ENCODE measurements at regions not wholly inside any gene's neighbourhood (a gene's known extent, or its start where the extent isn't known, plus 50 kb on each side); places are given as distances from the start of the nearest gene placed in this dataset.

- Mint-ChIP-seq H3K27me3 (ENCODE audit: low read depth) (peaks cover 13% of the 10 kb centered on the region), H3K4me3 (no peak overlapping the region), H3K36me3 (peaks cover 67% of the 10 kb centered on the region), H3K4me1 (no peaks in the 10 kb centered on the region), H3K27ac (no peak overlapping the region), H3K9me3 (peaks cover 76% of the 10 kb centered on the region)
- DNase-seq (ENCODE audit: low spot score) = no peak
- TF ChIP-seq NFE2L1 (CRISPR knock-in tag; IDR thresholded peaks at IDR 0.05) (no peak), CDX4 (CRISPR knock-in tag; IDR thresholded peaks at IDR 0.05; ENCODE audit: borderline replicate concordance) (no peak), SMAD4 (CRISPR knock-in tag; IDR thresholded peaks at IDR 0.05) (no peak), MXD4 (CRISPR knock-in tag; IDR thresholded peaks at IDR 0.05; ENCODE audit: borderline replicate concordance) (no peak), ZNF671 (CRISPR knock-in tag; IDR thresholded peaks at IDR 0.05) (no peak), ZNF423 (CRISPR knock-in tag; IDR thresholded peaks at IDR 0.05) (no peak), PRRX2 (CRISPR knock-in tag; IDR thresholded peaks at IDR 0.05) (no peak), ARID4B (CRISPR knock-in tag; IDR thresholded peaks at IDR 0.05; ENCODE audit: borderline replicate concordance) (no peak), ZNF512 (CRISPR knock-in tag; IDR thresholded peaks at IDR 0.05; ENCODE audit: borderline replicate concordance) (no peak), GABPB1 (CRISPR knock-in tag; IDR thresholded peaks at IDR 0.05) (no peak)
- TF ChIP-seq, protein P1, sequence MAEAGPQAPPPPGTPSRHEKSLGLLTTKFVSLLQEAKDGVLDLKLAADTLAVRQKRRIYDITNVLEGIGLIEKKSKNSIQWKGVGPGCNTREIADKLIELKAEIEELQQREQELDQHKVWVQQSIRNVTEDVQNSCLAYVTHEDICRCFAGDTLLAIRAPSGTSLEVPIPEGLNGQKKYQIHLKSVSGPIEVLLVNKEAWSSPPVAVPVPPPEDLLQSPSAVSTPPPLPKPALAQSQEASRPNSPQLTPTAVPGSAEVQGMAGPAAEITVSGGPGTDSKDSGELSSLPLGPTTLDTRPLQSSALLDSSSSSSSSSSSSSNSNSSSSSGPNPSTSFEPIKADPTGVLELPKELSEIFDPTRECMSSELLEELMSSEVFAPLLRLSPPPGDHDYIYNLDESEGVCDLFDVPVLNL (CRISPR knock-in tag; IDR thresholded peaks at IDR 0.05; ENCODE audit: borderline replicate concordance, low read depth) = no peak
- no peak for ATAC-seq
- POLR2A ChIA-PET = no interaction called here
- CTCF ChIA-PET = no interaction called here
These were observed 2334.2 kb downstream of the TP53TG3F start for GRCh38 chr16:35793601-35794000.

GRCh38 chr16:35794896-35795295 lies 2335.5 kb downstream of the TP53TG3F start:
- H3K36me3 Mint-ChIP-seq = peaks cover 68% of the 10 kb centered on the region
- no peak for ATAC-seq
- H3K27ac Mint-ChIP-seq = no peak overlapping the region
- H3K27me3 Mint-ChIP-seq (ENCODE audit: low read depth) = peaks cover 13% of the 10 kb centered on the region
- no peak for DNase-seq (ENCODE audit: low spot score)
- CTCF ChIA-PET = no interaction called here
- H3K9me3 Mint-ChIP-seq = peaks cover 77% of the 10 kb centered on the region
- H3K4me3 Mint-ChIP-seq = no peak overlapping the region
- POLR2A ChIA-PET = no interaction called here
- H3K4me1 Mint-ChIP-seq = no peaks in the 10 kb centered on the region
- no peak for TF ChIP-seq NR2C2 (CRISPR knock-in tag; IDR thresholded peaks at IDR 0.05)
- TF ChIP-seq TEAD1 (CRISPR knock-in tag; IDR thresholded peaks at IDR 0.05) = no peak
- TF ChIP-seq GRHL2 (CRISPR knock-in tag; IDR thresholded peaks at IDR 0.05; ENCODE audit: insufficient replicate concordance, severe bottlenecking) = no peak
- TF ChIP-seq, protein P2, sequence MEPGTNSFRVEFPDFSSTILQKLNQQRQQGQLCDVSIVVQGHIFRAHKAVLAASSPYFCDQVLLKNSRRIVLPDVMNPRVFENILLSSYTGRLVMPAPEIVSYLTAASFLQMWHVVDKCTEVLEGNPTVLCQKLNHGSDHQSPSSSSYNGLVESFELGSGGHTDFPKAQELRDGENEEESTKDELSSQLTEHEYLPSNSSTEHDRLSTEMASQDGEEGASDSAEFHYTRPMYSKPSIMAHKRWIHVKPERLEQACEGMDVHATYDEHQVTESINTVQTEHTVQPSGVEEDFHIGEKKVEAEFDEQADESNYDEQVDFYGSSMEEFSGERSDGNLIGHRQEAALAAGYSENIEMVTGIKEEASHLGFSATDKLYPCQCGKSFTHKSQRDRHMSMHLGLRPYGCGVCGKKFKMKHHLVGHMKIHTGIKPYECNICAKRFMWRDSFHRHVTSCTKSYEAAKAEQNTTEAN (CRISPR knock-in tag; IDR thresholded peaks at IDR 0.05) = no peak
- TF ChIP-seq ATF1 (CRISPR knock-in tag; IDR thresholded peaks at IDR 0.05) = no peak
- TF ChIP-seq FOXJ3 (CRISPR knock-in tag; IDR thresholded peaks at IDR 0.05; ENCODE audit: borderline replicate concordance) = no peak
- TF ChIP-seq GTF2I (CRISPR knock-in tag; conservative IDR thresholded peaks at IDR 0.05) = no peak
- TF ChIP-seq NFYB (CRISPR knock-in tag; conservative IDR thresholded peaks at IDR 0.05; ENCODE audit: low read depth) = no peak
- TF ChIP-seq, protein P3, sequence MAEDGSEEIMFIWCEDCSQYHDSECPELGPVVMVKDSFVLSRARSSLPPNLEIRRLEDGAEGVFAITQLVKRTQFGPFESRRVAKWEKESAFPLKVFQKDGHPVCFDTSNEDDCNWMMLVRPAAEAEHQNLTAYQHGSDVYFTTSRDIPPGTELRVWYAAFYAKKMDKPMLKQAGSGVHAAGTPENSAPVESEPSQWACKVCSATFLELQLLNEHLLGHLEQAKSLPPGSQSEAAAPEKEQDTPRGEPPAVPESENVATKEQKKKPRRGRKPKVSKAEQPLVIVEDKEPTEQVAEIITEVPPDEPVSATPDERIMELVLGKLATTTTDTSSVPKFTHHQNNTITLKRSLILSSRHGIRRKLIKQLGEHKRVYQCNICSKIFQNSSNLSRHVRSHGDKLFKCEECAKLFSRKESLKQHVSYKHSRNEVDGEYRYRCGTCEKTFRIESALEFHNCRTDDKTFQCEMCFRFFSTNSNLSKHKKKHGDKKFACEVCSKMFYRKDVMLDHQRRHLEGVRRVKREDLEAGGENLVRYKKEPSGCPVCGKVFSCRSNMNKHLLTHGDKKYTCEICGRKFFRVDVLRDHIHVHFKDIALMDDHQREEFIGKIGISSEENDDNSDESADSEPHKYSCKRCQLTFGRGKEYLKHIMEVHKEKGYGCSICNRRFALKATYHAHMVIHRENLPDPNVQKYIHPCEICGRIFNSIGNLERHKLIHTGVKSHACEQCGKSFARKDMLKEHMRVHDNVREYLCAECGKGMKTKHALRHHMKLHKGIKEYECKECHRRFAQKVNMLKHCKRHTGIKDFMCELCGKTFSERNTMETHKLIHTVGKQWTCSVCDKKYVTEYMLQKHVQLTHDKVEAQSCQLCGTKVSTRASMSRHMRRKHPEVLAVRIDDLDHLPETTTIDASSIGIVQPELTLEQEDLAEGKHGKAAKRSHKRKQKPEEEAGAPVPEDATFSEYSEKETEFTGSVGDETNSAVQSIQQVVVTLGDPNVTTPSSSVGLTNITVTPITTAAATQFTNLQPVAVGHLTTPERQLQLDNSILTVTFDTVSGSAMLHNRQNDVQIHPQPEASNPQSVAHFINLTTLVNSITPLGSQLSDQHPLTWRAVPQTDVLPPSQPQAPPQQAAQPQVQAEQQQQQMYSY (CRISPR knock-in tag; IDR thresholded peaks at IDR 0.05) = no peak
- TF ChIP-seq TCF7 (CRISPR knock-in tag; IDR thresholded peaks at IDR 0.05; ENCODE audit: low read depth) = no peak
- TF ChIP-seq, protein P4, sequence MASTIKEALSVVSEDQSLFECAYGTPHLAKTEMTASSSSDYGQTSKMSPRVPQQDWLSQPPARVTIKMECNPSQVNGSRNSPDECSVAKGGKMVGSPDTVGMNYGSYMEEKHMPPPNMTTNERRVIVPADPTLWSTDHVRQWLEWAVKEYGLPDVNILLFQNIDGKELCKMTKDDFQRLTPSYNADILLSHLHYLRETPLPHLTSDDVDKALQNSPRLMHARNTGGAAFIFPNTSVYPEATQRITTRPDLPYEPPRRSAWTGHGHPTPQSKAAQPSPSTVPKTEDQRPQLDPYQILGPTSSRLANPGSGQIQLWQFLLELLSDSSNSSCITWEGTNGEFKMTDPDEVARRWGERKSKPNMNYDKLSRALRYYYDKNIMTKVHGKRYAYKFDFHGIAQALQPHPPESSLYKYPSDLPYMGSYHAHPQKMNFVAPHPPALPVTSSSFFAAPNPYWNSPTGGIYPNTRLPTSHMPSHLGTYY (CRISPR knock-in tag; IDR thresholded peaks at IDR 0.05) = no peak
- TF ChIP-seq SOX15 (CRISPR knock-in tag; IDR thresholded peaks at IDR 0.05) = no peak

Data from WTC11 (cell line).